SU-DHL-6 (cell line): ENCODE measurements at regions not wholly inside any gene's neighbourhood (a gene's known extent, or its start where the extent isn't known, plus 50 kb on each side); places are given as distances from the start of the nearest gene placed in this dataset.

Source experiments
- H2AFZ ChIP-seq: fragments of 200-600 bp; sonication (generic); 2 replicates; pipeline ENCODE4 v1.6.1; 2014; ENCODE audit warnings: low read depth, mild to moderate bottlenecking, moderate library complexity, mixed read lengths, antibody characterized with exemption, low read length; ENCODE audit not compliant: severe bottlenecking
- H3F3A ChIP-seq: fragments of 200-600 bp; shearing (Covaris generic); 2 replicates; pipeline ENCODE4 v1.6.0; 2016; ENCODE audit warnings: antibody characterized with exemption, mild to moderate bottlenecking; ENCODE audit not compliant: insufficient read depth
- H3K27ac ChIP-seq: fragments of 200-600 bp; sonication (generic); 2 replicates; pipeline ENCODE4 v1.5.1; 2016; ENCODE audit warnings: low read depth, mild to moderate bottlenecking, low read length, moderate library complexity, mixed read lengths
- H3K27me3 ChIP-seq: fragments of 200-600 bp; sonication (generic), shearing (Covaris generic); 2 replicates; pipeline ENCODE4 v1.6.0; 2014; ENCODE audit warnings: mild to moderate bottlenecking, low read length
- H3K36me3 ChIP-seq: fragments of 200-600 bp; sonication (generic); 2 replicates; pipeline ENCODE4 v1.6.1; 2014; ENCODE audit warnings: mild to moderate bottlenecking, low read length, mixed read lengths
- H3K4me2 ChIP-seq: fragments of 300-600, 200-600 bp; shearing (Covaris generic), sonication (generic); 2 replicates; pipeline ENCODE4 v1.6.0; 2014; ENCODE audit warnings: low read length, low read depth, mild to moderate bottlenecking; ENCODE audit not compliant: poor library complexity, severe bottlenecking
- H3K4me3 ChIP-seq: fragments of 200-600 bp; sonication (generic); 2 replicates; pipeline ENCODE4 v1.5.1; 2014; ENCODE audit warnings: antibody characterized with exemption, low read length, mild to moderate bottlenecking, mixed read lengths; ENCODE audit not compliant: insufficient read depth, poor library complexity, severe bottlenecking
- H3K79me2 ChIP-seq: fragments of 200-600 bp; sonication (generic); 2 replicates; pipeline ENCODE4 v1.6.1; 2014; ENCODE audit warnings: mild to moderate bottlenecking, low read length, moderate library complexity; ENCODE audit not compliant: insufficient read depth
- H3K9ac ChIP-seq: fragments of 200-600 bp; sonication (generic); 2 replicates; pipeline ENCODE4 v1.7.0; 2014; ENCODE audit warnings: mild to moderate bottlenecking, low read length
- H3K9me2 ChIP-seq: fragments of 200-600 bp; sonication (generic); replicated peaks from 2 replicates; pipeline ENCODE4 v1.6.1; 2014; ENCODE audit warnings: low read length; ENCODE audit not compliant: insufficient read depth
- H3K9me3 ChIP-seq: fragments of 200-600 bp; sonication (generic); 2 replicates; pipeline ENCODE4 v1.6.1; 2014; ENCODE audit warnings: low read length, mixed read lengths; ENCODE audit not compliant: insufficient read depth
- H4K20me1 ChIP-seq: fragments of 200-600 bp; sonication (generic); 2 replicates; pipeline ENCODE4 v1.6.1; 2014; ENCODE audit warnings: low read depth, mild to moderate bottlenecking, antibody characterized with exemption, low read length, moderate library complexity, mixed read lengths
- EZH2phosphoT487 ChIP-seq: fragments of 200-600 bp; sonication (generic), shearing (Covaris generic); conservative IDR thresholded peaks from 2 replicates; pipeline ENCODE4 v1.6.1; 2018; ENCODE audit warnings: mild to moderate bottlenecking, antibody characterized with exemption, low read length, moderate library complexity, mixed read lengths
- TF ChIP-seq, protein P1 (sequence below): fragments of 200-600 bp; sonication (generic); IDR thresholded peaks from one replicate; pipeline ENCODE4 v1.5.1; 2017; ENCODE audit warnings: antibody characterized with exemption, mild to moderate bottlenecking, low read length, moderate library complexity; ENCODE audit not compliant: insufficient read depth, poor library complexity, severe bottlenecking

DNA sequence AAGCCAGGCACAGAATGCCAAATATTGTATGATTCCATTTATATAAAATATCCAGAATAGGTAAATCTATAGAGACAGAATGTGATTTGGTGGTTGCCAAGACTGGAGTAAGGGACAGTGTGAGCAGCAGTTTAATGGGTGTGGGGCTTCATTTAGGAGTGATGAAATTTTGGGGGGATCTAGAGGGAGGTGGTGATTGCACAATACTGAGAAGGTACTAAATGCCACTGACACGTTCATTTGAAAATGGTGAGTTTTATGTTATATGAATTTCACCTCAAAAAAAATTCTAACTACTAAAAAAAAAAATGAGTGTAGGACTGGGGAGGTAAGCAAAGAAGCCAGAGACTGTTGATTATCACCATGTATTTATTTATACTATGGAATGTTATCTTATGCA lies 974.5 kb upstream of the ZEB2 start:
- Histone ChIP-seq H4K20me1 (no peaks in the 10 kb centered on the region), H2AFZ (no peak overlapping the region), H3K9me3 (peaks cover 11% of the 10 kb centered on the region; the same call in 1 of the 2 replicates), H3K9me2 (no peaks in the 10 kb centered on the region; the same call in 1 of the 2 replicates), H3K9ac (no peak overlapping the region), H3K27ac (no peak overlapping the region), H3F3A (no peaks in the 10 kb centered on the region), H3K79me2 (no peaks in the 10 kb centered on the region), H3K4me3 (no peak overlapping the region), H3K4me2 (no peak overlapping the region), H3K36me3 (no peaks in the 10 kb centered on the region), H3K27me3 (no peaks in the 10 kb centered on the region)
- TF ChIP-seq, protein P1, sequence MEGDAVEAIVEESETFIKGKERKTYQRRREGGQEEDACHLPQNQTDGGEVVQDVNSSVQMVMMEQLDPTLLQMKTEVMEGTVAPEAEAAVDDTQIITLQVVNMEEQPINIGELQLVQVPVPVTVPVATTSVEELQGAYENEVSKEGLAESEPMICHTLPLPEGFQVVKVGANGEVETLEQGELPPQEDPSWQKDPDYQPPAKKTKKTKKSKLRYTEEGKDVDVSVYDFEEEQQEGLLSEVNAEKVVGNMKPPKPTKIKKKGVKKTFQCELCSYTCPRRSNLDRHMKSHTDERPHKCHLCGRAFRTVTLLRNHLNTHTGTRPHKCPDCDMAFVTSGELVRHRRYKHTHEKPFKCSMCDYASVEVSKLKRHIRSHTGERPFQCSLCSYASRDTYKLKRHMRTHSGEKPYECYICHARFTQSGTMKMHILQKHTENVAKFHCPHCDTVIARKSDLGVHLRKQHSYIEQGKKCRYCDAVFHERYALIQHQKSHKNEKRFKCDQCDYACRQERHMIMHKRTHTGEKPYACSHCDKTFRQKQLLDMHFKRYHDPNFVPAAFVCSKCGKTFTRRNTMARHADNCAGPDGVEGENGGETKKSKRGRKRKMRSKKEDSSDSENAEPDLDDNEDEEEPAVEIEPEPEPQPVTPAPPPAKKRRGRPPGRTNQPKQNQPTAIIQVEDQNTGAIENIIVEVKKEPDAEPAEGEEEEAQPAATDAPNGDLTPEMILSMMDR, result no peak
- no peak for TF ChIP-seq EZH2phosphoT487

DNA sequence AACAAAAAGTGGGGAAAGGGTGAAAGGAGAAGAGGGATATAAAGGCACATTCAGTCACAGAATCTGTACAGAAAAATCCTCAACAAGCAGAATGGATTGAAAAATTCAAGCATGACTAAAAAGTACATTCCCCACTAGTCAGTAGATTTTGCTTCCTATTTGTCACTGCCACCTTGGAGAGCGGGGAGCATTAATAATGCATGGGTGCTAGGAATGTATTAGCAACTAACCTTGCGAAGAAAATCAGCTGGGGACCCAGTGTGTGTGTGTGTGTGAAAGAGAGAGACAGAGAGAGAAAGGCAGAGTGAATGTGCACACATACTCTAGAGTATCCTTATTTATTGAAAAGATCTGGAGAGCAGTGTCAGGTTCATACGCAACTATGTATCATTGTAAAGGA lies 968.7 kb upstream of the ZEB2 start:
- H3K4me2 ChIP-seq, result no peak overlapping the region
- H3K27ac ChIP-seq, result no peak overlapping the region
- H3K79me2 ChIP-seq, result no peaks in the 10 kb centered on the region
- H3K9me3 ChIP-seq, result peaks cover 11% of the 10 kb centered on the region; the same call in 1 of the 2 replicates
- no peak overlapping the region for H2AFZ ChIP-seq
- TF ChIP-seq EZH2phosphoT487, result no peak
- TF ChIP-seq, protein P1, result no peak
- H4K20me1 ChIP-seq, result no peaks in the 10 kb centered on the region
- no peak overlapping the region for H3K9ac ChIP-seq
- no peak overlapping the region for H3K4me3 ChIP-seq
- H3K9me2 ChIP-seq, result no peaks in the 10 kb centered on the region
- H3F3A ChIP-seq, result no peaks in the 10 kb centered on the region
- no peaks in the 10 kb centered on the region for H3K36me3 ChIP-seq
- no peaks in the 10 kb centered on the region for H3K27me3 ChIP-seq

DNA sequence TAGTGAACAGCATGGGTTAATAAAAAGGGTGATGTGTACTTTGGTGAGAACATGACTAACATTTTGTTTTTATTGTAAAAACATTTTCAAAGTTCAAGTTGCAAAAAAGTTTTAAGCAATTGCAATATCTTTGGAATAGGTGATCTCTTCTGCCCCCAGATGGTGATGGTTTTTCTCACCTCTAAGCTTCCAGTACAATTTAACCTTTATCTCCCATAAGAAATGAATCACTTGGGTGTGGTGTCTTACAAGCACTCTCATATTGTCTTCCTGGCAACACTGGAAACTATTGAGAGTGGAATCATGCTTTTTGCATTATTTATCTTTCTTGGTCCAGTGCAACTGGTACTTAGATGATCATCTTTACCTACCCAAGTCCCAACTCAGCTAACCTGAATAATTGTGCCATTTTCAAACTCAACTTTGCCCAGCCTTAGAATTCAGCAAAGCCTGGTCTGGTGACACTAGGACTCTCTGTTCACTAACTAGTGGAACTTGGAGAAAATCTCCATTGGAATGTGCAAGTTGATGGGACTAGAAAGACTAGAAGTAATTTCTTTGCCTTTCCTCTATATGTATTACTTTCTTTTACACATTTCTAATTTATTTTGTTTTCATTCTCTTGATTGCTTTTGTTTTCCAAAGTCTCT lies 964.7 kb upstream of the ZEB2 start:
- Histone ChIP-seq H3K9me2 (no peaks in the 10 kb centered on the region), H3K79me2 (no peaks in the 10 kb centered on the region), H2AFZ (no peak overlapping the region), H3K27ac (no peak overlapping the region), H3K4me2 (no peak overlapping the region), H3K9me3 (no peaks in the 10 kb centered on the region), H3K4me3 (no peak overlapping the region), H3K36me3 (no peaks in the 10 kb centered on the region), H3K9ac (no peak overlapping the region), H3K27me3 (no peaks in the 10 kb centered on the region), H3F3A (no peaks in the 10 kb centered on the region), H4K20me1 (no peaks in the 10 kb centered on the region)
- no peak for TF ChIP-seq EZH2phosphoT487
- TF ChIP-seq, protein P1, result peak; percentile 33
